SK-N-SH treated with all-trans-retinoic acid at 6 μM for 48 hours (cell line): ENCODE measurements at regions not wholly inside any gene's neighbourhood (a gene's known extent, or its start where the extent isn't known, plus 50 kb on each side); places are given as distances from the start of the nearest gene placed in this dataset.

ENCODE experiments used
- CSRNP3 ChIP-seq: fragments of 250-450 bp; sonication (Bioruptor Pico); IDR thresholded peaks from 2 replicates; pipeline ENCODE4 v1.5.1; 2021; ENCODE audit warnings: mild to moderate bottlenecking, moderate library complexity
- ISL1 ChIP-seq: fragments of 250-450 bp; sonication (Bioruptor Pico); IDR thresholded peaks from 2 replicates; pipeline ENCODE4 v2.1.2; 2022; ENCODE audit warnings: mild to moderate bottlenecking, moderate library complexity
- PATZ1 ChIP-seq: fragments of 250-450 bp; sonication (Bioruptor Pico); IDR thresholded peaks from 2 replicates; pipeline ENCODE4 v1.8.0; 2020; ENCODE audit warnings: mild to moderate bottlenecking, moderate library complexity, borderline replicate concordance
- POU6F1 ChIP-seq: fragments of 250-450 bp; sonication (Bioruptor Pico); IDR thresholded peaks from 2 replicates; pipeline ENCODE4 v1.8.0; 2021; ENCODE audit warnings: low read depth, mild to moderate bottlenecking, moderate library complexity, borderline replicate concordance
- PPARA ChIP-seq: fragments of 250-450 bp; sonication (Bioruptor Pico); IDR thresholded peaks from 2 replicates; pipeline ENCODE4 v1.5.0; 2020; ENCODE audit warnings: mild to moderate bottlenecking, borderline replicate concordance
- RARB ChIP-seq: fragments of 250-450 bp; sonication (Bioruptor Pico); IDR thresholded peaks from 2 replicates; pipeline ENCODE4 v1.8.0; 2021; ENCODE audit warnings: mild to moderate bottlenecking, moderate library complexity
- ZFP3 ChIP-seq: fragments of 250-450 bp; sonication (Bioruptor Pico); IDR thresholded peaks from 2 replicates; pipeline ENCODE4 v1.5.0; 2020; ENCODE audit warnings: mild to moderate bottlenecking, moderate library complexity
- ZFP30 ChIP-seq: fragments of 450-650 bp; formaldehyde crosslinking; IDR thresholded peaks from 2 replicates; pipeline ENCODE4 v1.5.0; 2022; ENCODE audit warnings: mild to moderate bottlenecking, moderate library complexity

- TF ChIP-seq PATZ1 (no peak), PPARA (no peak), CSRNP3 (CRISPR knock-in tag) (no peak), POU6F1 (CRISPR knock-in tag) (no peak), ISL1 (no peak), ZFP30 (CRISPR knock-in tag) (no peak), RARB (CRISPR knock-in tag) (no peak), ZFP3 (no peak)
Measured at GRCh38 chr17:70648166-70648565, 478.8 kb downstream of the KCNJ2 start.
